Mucosa of gallbladder (tissue), 1 donor: ENCODE measurements at regions not wholly inside any gene's neighbourhood (a gene's known extent, or its start where the extent isn't known, plus 50 kb on each side); places are given as distances from the start of the nearest gene placed in this dataset.

Experiments
- DNase-seq: peaks from one replicate; pipeline ENCODE4 v3.0.0-alpha.2; 2020; ENCODE audit warnings: low spot score
- donor health status: DM: no; HTN: no; CAD: no.

DNA sequence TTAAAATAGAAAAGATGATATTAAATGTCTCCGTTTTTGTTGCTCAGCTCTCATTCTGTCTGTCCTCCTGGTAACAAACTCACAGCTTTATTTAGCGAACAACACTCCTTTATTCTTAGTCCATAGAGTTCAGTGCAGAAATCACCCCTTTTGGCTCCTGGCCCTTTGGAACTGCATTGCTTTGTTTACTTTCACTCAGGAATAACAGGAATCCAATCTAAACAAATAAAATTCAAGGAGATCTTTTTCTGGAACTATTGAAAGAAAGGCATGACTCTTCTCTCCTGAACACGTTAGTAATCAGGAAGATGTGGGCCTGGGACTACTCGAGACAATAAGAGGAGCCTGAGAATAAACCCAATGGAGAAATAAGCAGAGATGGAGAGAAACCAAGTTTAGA lies 409.2 kb downstream of the DIPK2A start:
- no peak for DNase-seq

- no peak for DNase-seq
These were observed 410.0 kb downstream of the DIPK2A start for GRCh38 chr3:144381607-144382006.

- DNase-seq, result no peak
These were observed 412.8 kb downstream of the DIPK2A start for GRCh38 chr3:144384241-144384979.

DNA sequence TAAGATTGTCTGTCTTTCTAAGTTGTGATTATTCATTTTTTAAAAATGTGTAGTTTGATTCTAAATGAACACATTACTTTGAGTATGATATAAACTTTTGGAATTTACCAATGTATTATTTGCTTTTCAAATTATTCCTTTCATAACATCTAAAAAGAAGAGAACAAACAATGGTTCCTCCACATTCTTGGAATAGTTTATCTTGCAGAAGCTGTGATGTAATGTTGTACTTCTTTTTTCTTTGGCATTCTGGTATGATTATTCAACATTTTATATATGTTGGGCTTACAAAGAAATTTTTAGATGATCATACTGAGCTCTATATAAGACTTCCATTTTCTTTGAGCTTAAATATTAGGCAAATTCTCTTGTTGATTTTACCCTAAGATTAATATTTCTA lies 419.2 kb downstream of the DIPK2A start:
- no peak for DNase-seq

DNA sequence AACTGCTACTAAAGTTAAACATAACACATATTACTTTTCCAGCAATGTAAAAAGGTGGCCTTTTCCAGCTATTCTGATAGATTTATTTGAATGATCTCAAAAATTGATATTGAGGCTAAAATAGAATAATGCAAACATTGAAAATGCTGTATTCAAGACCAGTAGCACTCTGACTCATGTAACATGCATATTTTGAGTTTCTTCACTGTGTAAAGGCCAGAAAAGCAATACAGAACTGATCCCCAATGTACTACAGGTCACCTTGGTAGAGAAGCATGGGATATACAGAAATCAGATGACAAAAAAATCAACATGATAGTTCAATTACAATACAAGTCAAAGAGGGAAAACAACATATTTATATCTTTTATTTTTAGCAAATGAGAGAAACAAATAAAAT lies 419.6 kb downstream of the DIPK2A start:
- no peak for DNase-seq

DNA sequence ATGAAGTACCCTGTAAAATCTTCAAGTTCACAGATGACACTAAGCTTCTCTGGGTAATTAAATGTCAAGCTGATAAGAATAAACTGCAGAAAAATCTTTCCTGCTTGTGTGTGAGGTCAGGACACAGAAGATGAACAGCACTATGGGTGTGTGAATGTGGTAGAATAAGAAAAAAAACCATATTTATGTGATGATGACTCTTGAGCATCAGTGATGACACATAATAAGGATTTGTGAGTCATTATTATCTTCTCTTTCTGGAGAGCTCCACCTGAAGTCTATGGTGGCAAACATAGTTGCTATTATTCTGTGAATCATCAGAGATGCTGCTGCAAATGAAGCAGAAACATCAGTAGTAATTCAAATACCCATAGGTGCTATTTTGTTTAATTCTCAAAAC lies 422.4 kb downstream of the DIPK2A start:
- DNase-seq, result no peak

- DNase-seq, result no peak
These were observed 430.8 kb downstream of the DIPK2A start for GRCh38 chr3:144402430-144402829.

GRCh38 chr3:144403040-144403457 lies 431.4 kb downstream of the DIPK2A start:
- no peak for DNase-seq

DNA sequence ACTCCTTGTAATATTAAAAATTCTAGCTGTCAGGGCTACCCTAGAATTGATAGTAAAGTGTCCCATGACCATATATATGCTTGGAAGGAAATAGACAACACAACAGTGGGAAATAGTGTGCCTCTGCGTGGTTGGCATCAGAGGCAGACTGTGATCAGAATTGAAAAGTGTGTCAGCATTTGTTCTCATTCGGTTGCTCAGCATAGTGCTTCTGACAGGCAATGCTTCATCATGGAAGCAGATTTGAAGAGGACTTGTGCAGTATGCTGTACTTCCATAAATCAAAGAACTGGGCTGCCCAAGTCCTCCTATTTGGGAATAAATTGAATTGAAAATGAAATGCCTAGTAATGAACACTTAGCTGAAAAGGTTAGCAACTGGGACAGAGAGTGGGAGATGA lies 435.7 kb downstream of the DIPK2A start:
- no peak for DNase-seq

DNA sequence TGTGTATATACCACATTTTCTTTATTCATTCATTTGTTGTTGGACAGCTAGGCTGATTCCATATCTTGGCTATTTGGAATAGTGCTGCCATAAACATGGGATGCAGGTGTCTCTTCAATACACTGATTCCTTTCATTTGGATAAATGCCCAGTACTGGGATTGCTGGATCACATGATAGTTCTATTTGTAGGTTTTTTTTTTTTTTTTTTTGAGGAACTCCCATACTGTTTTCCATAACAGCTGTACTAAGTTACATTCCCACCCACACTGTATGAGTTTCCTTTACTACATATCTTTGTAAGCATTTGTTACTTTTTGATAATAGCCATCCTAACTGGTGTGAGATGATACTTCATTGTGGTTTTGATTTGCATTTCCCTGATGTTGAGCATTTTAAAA lies 437.7 kb downstream of the DIPK2A start:
- no peak for DNase-seq

DNA sequence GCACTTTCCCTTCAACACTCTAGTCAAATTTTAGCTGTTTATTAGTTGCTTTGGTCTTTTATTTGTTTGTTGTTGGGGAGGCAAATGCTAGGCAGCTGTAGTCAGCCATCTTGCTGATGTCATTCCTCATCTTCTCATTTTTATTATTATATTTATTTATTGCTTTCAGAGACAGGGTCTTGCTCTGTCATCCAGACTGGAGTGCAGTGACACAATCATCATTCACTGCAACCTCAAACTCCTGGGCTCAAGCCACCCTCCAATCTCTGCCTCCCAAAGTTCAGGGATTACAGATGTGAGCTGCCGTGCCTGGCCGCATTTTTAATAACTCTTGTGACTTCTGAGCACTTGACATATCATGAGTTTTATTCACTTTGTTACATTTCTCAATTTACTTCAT lies 441.4 kb downstream of the DIPK2A start:
- DNase-seq, result no peak

DNA sequence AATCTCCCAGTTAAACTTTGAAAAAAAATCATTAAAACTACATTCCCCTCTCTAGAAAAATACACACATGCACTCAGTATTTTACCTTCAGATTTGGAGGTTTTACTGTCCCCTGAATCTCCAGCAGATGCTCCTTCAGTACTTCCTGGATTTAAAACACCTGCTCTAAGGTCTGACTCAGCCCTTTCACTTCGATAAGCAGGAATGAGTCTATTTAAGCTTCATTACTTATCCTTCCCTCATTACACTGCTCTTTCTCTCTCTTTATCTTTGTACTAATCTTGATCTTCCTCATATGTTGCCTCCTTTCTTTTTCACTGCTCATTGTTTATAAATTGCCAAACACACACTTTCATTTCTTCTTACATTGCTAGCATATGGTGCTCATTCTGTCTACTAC lies 443.9 kb downstream of the DIPK2A start:
- no peak for DNase-seq

DNA sequence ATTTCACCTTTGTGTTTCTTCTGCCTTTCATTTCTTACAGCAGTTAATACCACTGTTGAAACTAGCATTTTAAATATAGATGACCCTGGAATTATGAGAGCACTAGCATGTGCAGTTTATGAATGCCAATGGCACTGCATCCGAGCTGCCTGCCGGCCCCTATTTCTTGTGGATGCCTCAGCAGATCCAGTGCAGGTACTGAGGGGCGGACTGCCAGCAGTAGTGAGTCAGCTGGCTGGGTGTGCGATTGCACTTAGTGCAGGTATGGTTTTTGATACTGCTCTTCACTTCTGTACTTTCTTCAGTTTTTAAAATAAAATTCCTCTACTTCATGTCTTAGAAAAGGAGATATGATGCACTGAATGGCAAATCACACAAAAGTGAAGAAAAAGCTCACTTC lies 453.0 kb downstream of the DIPK2A start:
- DNase-seq, result no peak

DNA sequence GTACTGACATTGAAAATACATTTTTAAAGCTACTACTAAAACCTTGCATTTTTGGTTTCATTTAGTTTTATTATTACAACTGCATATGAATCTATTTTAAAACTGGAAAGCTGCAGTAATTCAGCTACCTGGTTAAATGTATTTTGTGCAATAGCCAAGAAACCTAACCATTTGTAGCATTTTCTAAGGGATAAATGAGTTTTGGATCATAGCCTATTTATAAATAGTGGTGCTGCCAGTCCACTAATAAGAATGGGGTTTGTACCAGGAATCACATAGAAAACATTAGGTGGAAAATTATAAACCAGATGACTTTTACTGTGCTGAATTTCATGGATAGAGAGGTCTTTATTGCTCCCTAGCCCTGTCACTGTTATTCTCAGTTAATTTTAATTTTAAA lies 454.7 kb downstream of the DIPK2A start:
- DNase-seq, result no peak

- no peak for DNase-seq
These were observed 455.3 kb downstream of the DIPK2A start for GRCh38 chr3:144426967-144427366.

- no peak for DNase-seq
These were observed 458.1 kb downstream of the DIPK2A start for GRCh38 chr3:144429719-144430121.

- no peak for DNase-seq
These were observed 459.5 kb downstream of the DIPK2A start for GRCh38 chr3:144431134-144431533.

DNA sequence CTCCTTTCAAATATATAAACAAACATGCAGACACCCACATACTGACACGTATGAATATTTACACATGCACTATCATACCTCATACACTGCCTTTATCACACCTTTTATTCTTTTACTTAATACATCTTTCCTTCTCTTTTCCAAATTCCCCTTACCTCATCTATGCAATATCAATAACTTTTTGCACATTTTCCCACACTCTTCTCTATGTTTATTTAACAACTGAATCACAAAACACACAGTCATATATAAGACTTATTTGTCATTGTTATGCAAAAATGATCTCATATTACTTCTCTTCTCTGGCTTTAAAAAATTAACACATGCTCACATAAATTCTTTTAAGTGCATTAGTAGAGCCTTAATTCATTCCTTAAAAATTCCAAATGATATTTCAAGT lies 461.4 kb downstream of the DIPK2A start:
- no peak for DNase-seq

- DNase-seq, result no peak
These were observed 466.4 kb downstream of the DIPK2A start for GRCh38 chr3:144437989-144438388.

- DNase-seq, result no peak
These were observed 472.4 kb downstream of the DIPK2A start for GRCh38 chr3:144444061-144444460.

GRCh38 chr3:144444546-144444945 lies 472.9 kb downstream of the DIPK2A start:
- DNase-seq, result no peak

DNA sequence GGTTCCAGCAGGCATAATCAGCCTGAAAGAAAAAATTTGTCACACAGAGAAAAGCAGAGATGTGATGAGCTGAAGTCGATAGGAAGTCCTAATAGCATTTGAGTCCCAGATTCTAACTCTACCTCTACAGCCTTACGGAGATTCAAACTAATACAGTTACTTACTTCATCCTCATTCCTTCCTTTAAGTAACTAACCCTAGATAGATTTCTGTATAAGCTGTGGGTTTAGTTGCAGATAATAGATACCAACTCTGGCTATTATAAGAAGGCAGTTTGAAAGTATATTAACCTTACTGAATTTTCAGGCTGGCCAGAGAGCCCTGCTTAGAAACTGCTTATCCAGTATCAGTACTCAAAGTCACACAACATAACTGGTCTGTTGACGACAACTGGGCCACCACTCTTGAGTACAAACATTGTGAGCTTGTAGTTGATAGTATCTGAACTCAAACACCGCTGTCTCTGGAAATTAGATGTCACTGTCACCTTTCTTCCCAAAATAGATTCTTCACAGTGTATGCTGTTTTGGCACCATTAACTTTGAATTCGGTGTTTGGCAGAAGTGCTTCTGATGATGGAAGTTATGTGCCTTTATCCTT lies 484.3 kb downstream of the DIPK2A start:
- DNase-seq, result no peak

- DNase-seq, result no peak
These were observed 486.1 kb downstream of the DIPK2A start for GRCh38 chr3:144457758-144458157.

- no peak for DNase-seq
These were observed 486.7 kb downstream of the DIPK2A start for GRCh38 chr3:144458283-144458682.
